ENCODE measurements at regions not wholly inside any gene's neighbourhood (a gene's known extent, or its start where the extent isn't known, plus 50 kb on each side); places are given as distances from the start of the nearest gene placed in this dataset.

DNA sequence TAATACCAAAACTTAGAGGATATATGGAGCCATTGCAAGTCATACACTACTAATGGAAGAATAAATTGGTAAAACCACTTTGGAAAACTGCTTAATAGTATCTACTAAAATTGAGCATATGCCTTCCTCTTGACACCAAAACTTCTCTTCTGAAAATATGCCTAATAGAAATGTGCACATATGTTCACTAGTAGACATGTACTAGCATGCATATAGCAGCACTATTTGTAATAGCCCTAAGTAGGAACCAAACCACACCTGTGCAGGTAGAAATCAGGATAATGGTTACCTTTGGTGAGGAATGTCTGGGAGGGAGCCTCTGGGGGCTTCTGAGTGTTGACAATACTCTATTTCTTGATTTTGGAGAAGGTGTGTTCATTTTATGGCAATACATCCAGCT lies 424.8 kb upstream of the BTBD3 start:
- H3K4me3 ChIP-seq (ENCODE audit: control insufficient read depth, low read depth, low read length) = no peak overlapping the region
- TF ChIP-seq, protein P1, sequence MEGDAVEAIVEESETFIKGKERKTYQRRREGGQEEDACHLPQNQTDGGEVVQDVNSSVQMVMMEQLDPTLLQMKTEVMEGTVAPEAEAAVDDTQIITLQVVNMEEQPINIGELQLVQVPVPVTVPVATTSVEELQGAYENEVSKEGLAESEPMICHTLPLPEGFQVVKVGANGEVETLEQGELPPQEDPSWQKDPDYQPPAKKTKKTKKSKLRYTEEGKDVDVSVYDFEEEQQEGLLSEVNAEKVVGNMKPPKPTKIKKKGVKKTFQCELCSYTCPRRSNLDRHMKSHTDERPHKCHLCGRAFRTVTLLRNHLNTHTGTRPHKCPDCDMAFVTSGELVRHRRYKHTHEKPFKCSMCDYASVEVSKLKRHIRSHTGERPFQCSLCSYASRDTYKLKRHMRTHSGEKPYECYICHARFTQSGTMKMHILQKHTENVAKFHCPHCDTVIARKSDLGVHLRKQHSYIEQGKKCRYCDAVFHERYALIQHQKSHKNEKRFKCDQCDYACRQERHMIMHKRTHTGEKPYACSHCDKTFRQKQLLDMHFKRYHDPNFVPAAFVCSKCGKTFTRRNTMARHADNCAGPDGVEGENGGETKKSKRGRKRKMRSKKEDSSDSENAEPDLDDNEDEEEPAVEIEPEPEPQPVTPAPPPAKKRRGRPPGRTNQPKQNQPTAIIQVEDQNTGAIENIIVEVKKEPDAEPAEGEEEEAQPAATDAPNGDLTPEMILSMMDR (conservative IDR thresholded peaks at IDR 0.05; ENCODE audit: control insufficient read depth, insufficient read depth, low read depth, low read length) = no peak
- DNase-seq (ENCODE audit: low read depth) = no peak

DNA sequence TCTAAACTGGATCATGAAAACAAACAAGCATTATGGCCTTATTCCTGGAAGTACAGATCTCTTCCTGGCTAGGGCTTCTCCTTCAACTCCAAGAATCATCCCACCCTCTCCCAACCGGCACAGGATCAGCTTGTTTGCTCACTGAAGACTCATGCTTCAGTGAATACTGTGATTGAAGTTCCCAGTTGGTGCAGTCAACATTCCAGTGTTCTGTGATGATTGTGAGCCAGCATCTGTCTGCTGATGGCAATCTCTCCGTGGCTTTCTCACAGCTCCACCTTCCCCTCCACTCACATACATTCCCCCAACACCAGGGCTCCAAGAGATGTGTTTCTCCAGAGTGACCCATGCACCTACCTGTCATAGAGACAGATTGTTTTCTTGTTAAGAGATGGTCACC lies 421.3 kb upstream of the BTBD3 start:
- no peak overlapping the region for H3K4me3 ChIP-seq (ENCODE audit: control insufficient read depth, low read depth, low read length)
- TF ChIP-seq, protein P1 (conservative IDR thresholded peaks at IDR 0.05; ENCODE audit: control insufficient read depth, insufficient read depth, low read depth, low read length) = no peak
- no peak for DNase-seq (ENCODE audit: low read depth)

DNA sequence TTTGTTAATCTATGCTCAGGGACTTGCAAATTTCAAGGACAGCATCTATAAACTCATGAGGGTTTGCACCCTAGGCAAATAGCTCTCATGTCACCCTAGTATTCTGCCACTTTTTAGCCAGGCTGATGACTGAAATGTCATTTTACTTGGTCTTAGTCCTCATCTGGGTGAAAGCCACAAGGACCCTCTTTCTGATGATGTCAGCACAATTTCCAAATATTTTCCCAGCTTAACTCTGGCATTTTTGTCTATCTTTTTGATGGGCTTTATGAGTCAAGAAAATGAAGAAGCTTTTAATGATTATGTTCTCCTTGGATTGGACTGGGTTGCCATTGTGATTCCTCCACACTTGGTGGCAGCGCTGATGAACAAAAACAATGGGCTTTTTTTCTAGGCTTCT lies 420.1 kb upstream of the BTBD3 start:
- DNase-seq (ENCODE audit: low read depth) = no peak
- TF ChIP-seq, protein P1 (conservative IDR thresholded peaks at IDR 0.05; ENCODE audit: control insufficient read depth, insufficient read depth, low read depth, low read length) = no peak
- no peak overlapping the region for H3K4me3 ChIP-seq (ENCODE audit: control insufficient read depth, low read depth, low read length)

DNA sequence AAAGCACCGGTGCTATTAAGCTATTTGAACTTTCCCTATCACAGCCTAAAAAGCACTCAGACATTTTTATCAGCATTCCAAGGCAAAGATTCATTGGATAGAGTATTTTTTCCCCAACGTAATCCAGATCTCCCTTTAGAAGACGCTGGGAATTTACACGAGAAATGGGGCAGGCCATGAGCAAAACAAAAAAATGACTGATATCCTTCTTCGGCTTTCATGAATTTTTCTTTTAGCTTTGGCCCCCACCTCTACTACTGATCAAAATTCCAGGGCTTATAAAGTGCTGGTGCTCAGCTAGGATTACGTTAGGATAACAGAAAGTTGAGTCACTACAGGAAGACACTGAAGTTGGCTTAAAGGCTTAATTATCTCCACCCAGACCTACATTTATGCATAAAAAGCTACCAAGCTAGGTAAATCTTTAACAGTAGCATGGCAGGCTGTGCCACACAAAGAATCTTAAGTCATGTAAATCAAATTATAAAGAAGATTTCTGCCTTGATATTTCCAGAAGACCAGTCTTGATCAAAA lies 418.5 kb upstream of the BTBD3 start:
- TF ChIP-seq, protein P1 (conservative IDR thresholded peaks at IDR 0.05; ENCODE audit: control insufficient read depth, insufficient read depth, low read depth, low read length) = no peak
- no peak overlapping the region for H3K4me3 ChIP-seq (ENCODE audit: control insufficient read depth, low read depth, low read length)
- DNase-seq (ENCODE audit: low read depth) = no peak

DNA sequence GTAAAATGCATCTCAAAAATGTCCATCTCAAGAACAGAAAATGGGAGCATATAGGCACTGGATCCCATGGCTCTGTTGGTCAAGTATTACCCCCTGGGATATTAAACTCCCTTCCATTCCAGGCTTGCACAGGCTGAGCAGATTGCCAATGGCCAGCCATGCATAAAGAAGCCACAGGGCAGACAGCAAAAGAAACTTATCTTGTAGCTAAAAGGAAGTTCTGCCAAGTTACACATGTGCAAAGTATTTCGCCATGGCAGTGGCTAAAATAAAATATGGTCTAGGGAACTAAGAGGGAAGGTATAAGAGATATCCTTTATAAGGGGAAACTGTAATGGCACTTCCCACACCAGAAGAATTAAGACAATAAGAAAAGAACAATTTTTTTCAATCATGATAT lies 415.6 kb upstream of the BTBD3 start:
- no peak overlapping the region for H3K4me3 ChIP-seq (ENCODE audit: control insufficient read depth, low read depth, low read length)
- DNase-seq (ENCODE audit: low read depth) = no peak
- TF ChIP-seq, protein P1 (conservative IDR thresholded peaks at IDR 0.05; ENCODE audit: control insufficient read depth, insufficient read depth, low read depth, low read length) = no peak

DNA sequence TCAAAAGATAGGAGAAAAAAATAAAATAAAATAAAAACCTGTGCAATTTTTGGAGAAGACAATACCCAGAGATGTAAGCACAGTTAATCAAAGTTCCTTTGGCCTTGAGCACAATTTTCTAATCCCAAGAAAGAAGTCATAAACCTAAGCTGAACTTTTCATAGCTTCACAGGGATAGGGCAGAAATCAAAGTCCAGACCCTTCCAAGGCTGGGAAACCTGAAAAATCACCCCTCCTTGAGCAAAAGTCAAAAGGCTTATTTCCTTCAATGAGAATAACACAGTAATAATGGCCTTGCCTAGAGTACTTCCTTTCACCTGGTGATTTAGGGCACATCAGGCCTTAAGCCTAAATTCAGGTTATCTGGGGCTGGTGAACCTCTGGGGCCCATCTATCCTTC lies 415.0 kb upstream of the BTBD3 start:
- no peak overlapping the region for H3K4me3 ChIP-seq (ENCODE audit: control insufficient read depth, low read depth, low read length)
- DNase-seq (ENCODE audit: low read depth) = no peak
- TF ChIP-seq, protein P1 (conservative IDR thresholded peaks at IDR 0.05; ENCODE audit: control insufficient read depth, insufficient read depth, low read depth, low read length) = no peak

DNA sequence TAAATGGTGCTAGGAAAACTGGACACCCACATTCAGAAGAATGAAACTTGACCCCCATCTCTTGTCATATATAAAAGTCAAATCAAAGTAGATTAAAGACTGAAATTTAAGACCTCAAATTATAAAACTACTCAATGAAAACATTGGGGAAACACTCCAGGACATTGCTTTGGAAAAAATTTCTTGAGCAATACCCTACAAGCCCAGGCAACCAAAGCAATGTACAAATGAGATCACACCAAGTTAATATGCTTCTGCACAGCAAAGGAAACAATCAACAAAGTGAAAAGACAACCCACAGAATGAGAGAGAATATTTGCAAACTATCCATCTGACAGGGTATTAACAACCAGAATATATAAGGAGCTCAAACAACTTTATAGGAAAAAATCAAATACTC lies 407.9 kb upstream of the BTBD3 start:
- no peak overlapping the region for H3K4me3 ChIP-seq (ENCODE audit: control insufficient read depth, low read depth, low read length)
- TF ChIP-seq, protein P1 (conservative IDR thresholded peaks at IDR 0.05; ENCODE audit: control insufficient read depth, insufficient read depth, low read depth, low read length) = no peak
- no peak for DNase-seq (ENCODE audit: low read depth)

Measured in fibroblast of mammary gland (primary cell).